ENCODE measurements at regions not wholly inside any gene's neighbourhood (a gene's known extent, or its start where the extent isn't known, plus 50 kb on each side); places are given as distances from the start of the nearest gene placed in this dataset.

DNA sequence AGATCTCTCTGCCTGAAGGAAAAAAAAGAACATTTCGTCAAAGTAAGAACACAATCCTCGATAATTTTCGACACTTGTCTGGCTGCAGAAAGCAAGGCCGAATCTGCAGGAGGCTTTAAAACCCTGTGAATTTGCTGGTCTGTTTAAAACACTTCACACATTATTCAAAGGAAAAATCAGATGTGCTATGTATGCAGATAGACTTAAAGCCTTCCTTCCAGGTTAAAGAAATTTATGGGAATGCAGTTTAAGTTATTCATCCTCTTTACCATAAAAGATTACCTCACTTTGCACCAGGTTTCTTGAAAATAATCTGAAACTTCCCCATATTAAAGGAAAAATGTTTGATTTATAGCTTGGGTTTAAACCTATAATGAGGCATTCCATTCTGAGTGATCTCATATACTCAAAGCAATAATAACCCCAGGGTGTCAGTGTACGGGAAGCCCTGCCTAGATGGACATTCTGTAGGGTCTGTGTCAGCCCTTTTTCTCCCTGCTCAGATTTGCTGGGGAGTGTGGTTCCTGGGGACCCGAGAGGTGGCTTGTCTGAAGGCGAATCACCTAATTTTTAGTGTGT lies 323.5 kb upstream of the SLC24A2 start:
- no peak for FAIRE-seq

DNA sequence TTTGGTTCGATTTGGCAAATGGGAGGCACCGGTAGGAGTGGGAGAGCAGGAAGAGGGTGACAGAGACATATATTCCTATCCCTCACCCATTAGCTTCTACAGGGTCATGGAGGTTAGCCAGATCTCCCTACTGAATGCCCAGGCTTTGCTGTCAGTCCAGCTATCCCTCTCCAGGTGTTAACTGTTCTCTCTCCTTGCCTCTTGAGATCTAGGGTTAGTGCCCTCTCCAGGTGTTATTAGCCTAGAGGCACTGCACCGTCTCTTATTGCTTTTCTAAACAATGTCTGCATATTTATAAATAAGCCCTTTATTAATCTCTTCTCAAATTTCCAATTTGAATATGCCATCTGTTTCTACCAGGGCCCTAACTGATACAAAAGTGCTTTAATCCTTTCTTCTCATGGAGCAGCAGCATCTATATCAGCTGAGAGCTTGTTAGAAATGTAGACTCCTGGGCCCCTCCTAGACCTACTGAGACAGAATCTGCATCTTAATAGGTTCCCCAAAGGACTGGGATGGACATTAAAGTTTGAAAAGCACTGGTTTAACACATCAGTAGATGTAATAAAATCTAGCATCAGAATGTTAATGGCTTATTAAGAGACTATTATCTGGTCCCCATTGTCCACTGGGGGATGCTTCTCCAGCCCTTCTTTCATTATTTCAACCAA lies 322.5 kb upstream of the SLC24A2 start:
- FAIRE-seq = no peak

DNA sequence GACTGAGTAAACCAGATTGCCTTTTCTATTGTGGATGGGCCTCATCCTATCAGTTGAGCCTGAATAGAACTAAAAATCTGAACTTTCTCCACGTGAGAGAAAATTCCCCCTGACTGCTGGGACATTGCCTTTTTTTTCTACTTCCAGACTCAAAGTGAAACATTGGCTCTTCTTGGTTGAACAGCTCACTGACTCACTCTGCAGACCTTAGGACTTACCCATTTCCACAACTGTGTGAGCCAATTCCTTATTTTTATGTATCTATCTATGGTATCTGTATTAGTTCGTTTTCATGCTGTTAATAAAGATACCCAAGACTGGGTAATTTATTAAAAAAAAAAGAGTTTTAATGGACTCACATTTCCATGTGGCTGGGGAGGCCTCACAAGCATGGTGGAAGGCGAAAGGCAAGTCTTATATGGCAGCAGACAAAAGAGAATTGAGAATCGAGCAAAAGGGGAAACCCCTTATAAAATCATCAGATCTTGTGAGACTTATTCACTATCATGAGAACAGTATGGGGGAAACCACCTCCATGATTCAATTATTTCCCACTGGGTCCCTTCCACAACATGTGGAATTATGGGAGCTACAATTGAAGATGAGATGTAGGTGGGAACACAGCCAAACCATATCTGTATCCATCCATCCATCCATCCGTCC lies 306.7 kb upstream of the SLC24A2 start:
- FAIRE-seq = no peak

DNA sequence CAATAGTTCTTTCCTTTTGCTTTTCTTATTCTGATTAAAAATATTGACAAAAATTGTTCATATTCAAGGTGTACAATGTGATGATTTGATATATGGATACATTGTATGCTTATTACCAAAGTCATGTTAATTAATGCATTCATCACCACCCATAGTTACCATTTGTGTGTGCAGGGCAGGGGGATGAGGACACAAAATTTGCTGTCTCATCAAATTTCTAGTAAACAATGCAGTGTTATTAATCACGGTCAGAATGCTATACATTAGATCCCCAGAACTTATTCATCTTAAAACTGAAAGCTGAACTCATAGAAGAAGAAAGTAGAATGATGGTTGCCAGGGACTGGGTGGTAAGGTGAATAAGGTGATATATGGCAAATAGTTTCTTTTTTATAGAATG lies 303.7 kb upstream of the SLC24A2 start:
- FAIRE-seq = no peak

DNA sequence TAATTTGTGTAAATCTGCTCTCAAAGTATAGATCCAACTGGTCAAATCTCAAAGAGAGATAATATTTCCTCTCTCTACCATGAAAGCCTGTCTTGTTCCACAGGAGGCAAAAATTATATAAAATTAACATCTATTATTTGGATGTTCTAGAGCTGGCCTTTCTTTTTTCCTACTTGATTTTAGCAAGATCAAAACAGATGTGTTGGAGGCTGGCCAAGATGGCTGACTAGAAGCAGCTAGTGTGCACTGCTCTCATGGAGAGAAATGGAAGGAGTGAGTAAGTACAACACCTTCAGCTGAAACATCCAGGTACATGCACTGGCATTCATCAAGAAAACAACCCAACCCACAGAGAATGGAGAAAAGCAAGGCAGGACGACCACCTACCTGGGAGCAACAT lies 298.6 kb upstream of the SLC24A2 start:
- no peak for FAIRE-seq

DNA sequence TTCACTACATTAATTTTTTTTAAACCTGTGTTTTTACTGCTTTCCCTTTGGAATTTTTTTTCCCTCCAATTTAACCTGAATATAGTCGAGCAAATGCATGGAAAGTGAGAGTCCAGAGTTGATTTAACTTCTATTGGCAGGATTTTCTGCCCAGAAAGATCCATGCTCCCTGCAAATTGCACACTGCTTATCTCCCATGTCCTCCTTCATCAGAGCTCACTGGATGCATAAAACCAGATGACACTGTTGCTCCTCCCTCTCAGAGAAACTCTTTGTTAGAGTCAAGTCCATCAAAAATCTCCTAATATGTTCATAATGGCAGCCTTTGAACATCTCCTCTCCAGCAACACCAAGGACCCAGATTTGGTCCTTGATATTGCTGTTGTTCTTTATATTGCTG lies 297.0 kb upstream of the SLC24A2 start:
- no peak for FAIRE-seq

DNA sequence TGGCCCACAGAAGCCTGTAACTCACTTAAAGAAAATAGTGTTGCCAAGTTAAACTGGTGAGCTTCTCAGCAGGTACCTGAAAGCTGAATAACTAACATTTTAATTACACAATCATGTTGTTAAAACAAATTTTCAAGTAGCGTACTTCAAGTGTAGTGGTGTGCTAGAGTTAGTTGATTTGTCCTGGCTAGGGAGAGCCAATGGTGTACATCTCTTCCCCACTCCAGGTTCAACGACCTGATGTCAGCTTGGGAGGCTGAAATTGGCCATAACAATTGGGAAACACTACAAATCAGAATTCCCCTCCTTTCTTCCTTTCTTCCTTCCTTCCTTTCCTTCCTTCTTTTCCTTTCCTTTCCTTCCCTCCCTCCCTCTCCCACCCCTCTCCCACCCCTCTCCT lies 295.3 kb upstream of the SLC24A2 start:
- FAIRE-seq = no peak

DNA sequence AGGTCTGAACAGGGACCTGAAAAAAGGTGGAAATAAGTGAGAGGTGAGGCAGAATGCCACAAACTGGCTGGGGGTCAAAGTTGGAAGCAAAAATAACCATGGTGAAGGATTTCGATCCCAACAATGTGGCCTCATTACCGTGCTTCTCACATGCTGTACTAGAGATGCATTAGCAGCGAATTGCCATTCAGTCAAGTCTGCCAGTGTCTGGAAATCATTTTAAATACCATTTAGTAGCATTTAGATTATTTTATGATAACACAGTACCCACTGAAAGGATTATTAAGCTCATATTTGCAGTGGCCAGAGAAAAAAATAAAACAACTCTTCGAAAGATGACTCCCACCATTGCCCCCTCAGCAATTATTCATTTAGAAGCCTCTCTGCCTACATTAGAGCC lies 294.6 kb upstream of the SLC24A2 start:
- FAIRE-seq = no peak

DNA sequence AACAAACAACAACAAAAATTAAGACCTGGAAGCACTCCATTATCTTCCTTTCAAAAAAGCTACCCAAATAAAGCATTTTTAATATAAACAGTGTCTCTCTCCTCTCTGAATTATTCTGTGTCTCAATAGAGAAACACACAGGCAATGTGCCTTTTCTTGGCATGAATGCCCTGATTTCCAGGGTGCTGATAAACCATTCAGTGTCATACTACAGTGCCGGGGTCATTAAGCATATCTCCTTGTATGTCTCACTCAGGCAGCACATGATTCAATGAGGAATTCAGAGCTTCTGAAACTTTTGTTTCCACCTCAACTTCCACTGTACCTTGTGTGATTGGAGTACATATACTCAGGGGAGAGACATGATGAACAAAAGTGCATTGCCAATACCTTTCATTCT lies 294.0 kb upstream of the SLC24A2 start:
- FAIRE-seq = no peak

DNA sequence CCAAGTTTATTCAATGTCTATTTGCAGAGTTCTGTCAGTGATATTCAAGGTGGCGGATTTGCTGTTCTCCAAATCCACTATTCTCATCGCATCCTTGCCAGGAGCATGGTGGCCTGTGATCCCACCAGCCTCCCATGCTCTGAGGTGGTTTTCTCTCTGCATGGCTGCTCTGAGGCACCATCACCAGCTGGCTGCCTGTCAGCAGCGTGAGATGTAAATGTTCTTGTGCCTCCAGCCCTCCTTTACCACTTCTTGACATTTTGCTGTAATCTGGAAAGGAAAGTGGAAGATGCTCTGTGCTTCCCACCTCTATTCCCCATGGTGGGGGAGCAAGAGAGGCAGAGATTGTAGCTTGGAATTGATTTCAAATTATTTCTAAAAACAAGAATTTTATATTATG lies 293.6 kb upstream of the SLC24A2 start:
- FAIRE-seq = no peak

DNA sequence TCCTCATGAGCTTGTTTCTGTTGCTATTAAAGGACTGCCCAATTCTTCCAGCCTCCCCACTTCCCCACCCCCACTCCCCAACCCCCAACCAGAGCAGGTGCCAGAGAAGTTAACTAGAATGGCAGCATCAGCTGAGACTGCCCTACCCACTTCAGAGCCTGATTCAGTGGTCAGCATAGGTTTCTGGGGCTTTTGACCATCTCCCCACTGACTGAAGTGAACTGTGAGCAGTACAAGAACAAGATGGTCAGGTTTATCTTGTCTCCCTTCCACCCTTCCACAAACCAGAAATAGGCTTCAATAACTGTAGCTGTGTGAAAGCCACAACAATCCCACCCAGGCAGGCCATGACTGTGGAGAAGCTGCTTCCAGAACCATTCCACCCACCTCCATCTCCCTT lies 289.4 kb upstream of the SLC24A2 start:
- no peak for FAIRE-seq

DNA sequence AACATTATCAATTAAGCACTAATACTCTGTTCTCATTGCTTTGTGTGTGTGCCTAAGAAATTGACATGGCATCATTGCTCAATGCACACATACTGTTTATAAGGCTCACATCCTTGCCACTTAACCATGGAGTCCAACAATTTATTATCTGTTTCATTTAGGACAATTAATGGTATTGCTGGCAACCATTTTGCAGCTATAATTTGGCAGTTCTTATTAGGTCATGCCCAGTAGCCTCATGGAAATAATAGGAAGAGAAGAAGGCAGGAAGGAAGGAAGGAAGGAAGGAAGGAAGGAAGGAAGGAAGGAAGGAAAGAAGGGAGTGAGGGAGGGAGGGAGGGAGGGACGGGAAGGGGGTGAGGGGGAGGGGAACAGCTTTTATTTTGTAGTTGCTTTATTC lies 285.5 kb upstream of the SLC24A2 start:
- no peak for FAIRE-seq

DNA sequence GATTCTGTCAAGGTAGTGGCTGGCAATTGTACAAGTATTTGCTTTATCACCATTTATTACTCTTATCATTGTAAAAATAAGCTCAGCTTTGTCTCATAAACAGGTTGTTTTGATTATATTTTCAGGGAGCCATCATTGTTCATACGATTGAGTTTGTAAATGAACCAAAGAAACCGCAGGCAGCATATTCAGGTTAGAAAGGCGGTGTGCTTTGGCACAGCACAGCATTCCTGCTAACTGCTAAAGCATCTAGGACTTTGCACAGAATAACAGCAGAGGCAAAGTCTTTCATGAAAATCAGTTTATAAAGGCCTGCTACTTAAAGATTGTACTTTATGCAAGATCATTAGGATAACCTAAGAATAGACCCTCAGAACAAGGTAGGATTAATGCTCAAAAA lies 281.5 kb upstream of the SLC24A2 start:
- no peak for FAIRE-seq

DNA sequence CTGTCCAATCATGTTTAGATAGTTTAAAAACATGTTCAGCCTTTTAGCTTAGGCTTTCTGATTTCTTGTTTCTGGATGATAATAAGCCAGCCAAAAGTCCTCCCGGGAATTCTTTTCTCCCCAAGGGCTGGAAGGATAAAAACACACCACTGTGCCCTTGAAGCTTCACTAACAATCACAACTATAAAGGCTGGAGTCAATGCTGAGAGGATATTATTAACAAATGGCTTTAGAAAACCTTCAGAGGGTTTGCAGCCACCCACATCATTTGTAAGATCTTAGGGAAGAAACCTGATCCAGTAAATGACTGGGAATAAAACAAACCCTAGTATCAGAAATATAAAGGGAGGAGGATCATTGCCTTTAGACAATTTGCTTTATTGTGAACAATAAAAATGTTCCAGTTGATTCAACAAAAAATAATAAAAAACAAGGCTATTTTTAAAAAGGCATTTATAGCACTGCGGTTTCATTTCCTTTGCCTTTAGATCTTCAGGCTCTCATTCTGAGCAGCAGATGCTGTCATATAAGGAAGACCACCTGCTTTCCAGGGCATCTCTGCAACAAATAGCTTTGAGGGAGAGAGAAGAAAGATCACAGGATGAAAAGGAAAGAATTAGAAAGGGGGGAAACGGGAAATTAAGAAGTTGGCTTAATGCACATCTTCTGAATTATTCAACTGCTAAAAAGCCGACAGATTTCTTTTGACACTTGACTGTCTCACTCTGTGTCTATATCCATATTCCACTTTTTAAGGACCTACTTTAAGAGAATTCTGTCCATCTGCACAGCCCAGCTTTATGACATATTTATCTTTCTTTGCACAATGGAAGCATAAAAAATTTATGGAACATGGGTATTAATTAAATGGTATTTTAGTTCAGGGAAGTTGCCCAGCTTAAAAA lies 277.2 kb upstream of the SLC24A2 start:
- no peak for FAIRE-seq

DNA sequence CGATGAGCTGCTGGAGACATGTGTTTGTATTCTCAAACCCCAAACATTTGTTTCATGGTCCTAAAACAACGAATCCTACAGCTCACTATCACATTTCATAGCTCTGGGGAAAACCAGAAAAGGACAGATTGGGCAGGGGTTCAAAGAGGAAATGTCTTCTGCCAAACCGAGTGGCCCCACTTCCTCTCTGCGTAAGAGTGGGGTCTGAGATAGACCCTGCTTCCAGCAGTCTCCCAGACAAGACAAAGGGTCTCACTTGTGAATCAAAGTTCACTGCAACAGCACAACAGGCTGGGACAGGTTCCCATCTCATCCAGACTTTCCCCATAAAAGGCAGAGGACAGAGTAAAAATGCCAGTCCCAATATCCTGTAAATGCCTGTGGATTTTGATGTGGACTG lies 276.2 kb upstream of the SLC24A2 start:
- FAIRE-seq = no peak

DNA sequence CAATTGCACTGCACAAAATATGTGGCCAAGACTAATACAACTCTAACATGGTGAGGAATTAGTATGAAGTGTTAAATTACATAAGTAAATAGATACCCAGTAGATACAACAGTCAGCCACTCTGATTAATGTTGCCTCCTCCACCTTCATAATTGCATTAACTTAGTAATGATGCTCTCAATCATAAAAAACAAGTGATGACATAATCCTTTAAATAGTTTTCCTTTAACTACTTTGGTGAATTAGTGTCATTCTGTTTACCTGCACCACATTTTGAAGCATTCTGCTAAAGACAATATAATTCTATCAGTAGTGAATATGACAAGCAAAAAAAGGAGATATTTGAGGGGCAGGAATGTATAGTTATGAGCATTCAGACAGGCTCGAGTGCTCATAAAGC lies 265.9 kb upstream of the SLC24A2 start:
- FAIRE-seq = no peak

DNA sequence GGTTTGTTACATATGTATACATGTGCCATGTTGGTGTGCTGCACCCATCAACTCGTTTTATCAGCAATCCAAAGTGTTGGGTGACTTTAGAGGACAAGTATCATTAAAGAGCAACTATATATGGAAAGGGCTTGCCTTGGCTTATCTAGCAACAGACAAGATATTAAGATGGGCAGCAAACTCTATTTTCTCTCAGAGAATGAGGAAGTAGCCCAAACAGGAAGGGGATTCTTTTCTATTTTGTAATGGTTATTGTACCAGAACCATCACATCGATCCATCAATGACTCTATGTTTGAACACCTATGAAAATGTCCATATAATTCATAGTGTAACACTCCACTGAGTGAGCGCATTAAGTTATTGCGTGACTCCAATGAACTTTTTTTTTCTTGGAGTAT lies 260.1 kb upstream of the SLC24A2 start:
- no peak for FAIRE-seq

DNA sequence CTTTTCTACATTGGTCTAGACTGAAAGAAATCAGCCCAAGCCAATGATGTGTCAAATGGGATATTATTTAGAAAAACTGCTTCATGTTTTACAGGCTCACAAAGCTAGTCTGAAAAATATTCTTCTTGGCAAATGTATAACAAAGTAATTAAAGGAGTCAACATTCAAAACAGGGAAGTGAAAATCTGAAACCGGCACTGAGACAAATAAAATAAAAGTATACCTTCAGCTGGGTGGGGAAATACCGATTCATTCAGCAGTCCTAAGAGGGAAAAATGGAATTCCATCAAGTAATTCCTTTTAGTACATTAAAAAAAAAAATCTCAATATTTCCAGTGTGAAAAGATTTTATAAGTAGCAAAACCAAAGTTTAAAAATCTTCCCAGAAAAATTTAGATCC lies 259.6 kb upstream of the SLC24A2 start:
- no peak for FAIRE-seq

DNA sequence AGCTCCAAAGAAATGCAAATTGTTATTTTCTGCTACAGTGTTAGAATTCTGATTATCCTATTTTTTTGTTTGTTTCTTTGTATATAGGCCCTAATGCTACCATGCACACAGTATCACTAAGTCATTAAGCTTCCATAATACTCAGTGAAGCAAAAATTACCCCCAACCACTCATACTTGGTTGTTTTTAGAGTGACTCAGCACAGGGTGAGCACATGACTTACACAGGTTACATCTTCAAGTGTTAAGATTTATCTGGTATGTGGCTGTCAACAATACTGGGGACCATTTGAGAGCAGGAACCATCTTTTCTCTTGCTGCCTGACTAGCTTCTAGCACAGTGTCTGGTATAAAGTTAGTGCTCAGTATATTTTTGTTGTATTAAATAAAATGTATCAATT lies 255.8 kb upstream of the SLC24A2 start:
- no peak for FAIRE-seq

DNA sequence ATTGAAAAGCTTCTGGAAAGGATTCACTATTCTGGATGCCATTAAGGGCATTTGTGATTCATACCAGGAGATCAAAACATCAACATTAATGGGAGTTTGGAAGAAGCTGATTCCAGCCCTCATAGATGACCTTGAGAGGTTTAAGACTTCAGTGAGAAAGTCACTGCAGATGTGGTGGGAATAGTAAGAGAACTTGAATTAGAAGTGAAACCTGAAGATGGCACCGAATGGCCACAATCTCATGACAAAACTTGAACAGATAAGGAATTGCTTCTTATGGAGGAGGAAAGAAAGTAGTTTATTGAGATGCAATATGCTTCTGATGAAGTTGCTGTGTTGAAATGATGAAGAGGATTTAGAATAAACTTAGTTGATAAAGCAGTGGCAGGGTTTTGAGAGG lies 254.6 kb upstream of the SLC24A2 start:
- no peak for FAIRE-seq

DNA sequence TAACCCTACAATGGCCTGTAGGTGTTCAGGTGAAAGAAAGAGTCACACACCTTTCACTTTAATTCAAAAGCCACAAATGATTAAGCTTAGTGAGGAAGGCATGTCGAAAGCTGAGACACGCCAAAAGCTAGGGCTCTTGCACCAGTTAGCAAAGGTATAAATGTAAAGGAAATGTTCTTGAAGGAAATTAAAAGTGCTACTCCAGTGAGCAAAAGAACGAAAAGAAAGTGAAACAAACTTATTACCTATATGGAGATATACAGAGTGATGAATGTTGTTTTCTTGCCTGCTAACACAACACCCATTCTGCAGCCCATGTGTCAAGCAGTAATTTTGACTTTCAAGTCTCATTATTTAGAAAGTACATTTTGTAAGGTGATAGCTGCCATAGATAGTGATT lies 254.2 kb upstream of the SLC24A2 start:
- no peak for FAIRE-seq

DNA sequence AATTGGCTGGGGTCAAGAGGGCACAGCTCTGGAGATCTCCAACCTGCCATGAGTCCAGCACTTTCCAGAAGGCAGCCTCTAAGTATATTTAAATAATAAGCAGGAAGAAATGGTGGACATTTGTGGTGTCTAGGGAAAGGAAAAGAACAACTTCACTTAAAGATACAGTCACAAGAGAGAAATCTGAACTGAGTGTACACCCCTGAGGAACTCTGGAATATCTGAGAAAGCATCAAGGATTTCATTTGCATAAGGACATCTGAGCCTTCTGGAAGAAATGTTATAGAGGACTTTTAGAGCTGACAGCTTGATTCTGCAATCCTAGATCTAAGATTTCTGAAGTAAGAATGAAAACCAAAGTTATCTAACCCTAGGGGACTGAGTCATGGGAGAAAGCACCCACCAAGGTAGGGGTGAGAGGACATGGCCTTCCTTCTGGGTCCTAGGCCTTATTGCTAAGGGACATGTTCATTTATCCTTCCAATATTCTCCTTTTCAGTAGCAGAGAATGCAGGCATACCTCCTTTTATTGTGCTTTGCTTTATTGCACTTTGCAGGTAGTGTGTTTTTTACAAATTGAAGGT lies 253.4 kb upstream of the SLC24A2 start:
- FAIRE-seq = no peak

DNA sequence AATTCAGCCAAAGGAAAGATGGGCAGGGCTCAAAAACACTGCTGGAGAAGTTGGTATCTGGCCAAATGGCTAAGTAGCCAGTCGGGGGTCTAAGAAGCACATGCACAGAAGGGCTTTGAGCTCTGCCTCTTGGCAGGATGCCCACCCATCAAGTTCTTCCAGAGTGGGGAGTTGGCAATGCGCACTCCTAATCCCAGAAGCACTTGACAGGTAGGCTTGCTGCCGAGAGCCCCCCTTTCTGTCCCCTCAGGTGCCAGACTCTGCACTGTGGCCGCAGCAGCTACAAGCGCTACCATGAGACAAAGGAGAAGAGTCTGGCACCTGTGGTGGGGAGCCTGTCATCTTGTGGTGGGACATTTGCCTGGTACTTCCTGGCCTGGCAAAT lies 252.9 kb upstream of the SLC24A2 start:
- FAIRE-seq = no peak
